Loucy (cell line): ENCODE measurements at regions not wholly inside any gene's neighbourhood (a gene's known extent, or its start where the extent isn't known, plus 50 kb on each side); places are given as distances from the start of the nearest gene placed in this dataset.

ENCODE experiments used
- H2AFZ ChIP-seq: fragments of 200-600 bp; sonication (generic); 2 replicates; pipeline ENCODE4 v1.6.0; 2016; ENCODE audit warnings: antibody characterized with exemption, mild to moderate bottlenecking, low read length, moderate library complexity
- H3F3A ChIP-seq: fragments of 200-600 bp; 2 replicates; pipeline ENCODE4 v1.6.0; 2016; ENCODE audit warnings: antibody characterized with exemption, low read depth, mild to moderate bottlenecking
- H3K27me3 ChIP-seq: fragments of 200-600 bp; sonication (generic); 2 replicates; pipeline ENCODE4 v1.6.1; 2014; ENCODE audit warnings: low read length, mild to moderate bottlenecking; ENCODE audit not compliant: insufficient read depth, poor library complexity, severe bottlenecking
- H3K36me3 ChIP-seq: fragments of 200-600 bp; sonication (generic); 2 replicates; pipeline ENCODE4 v1.6.1; 2016; ENCODE audit warnings: low read length; ENCODE audit not compliant: insufficient read depth
- H3K4me1 ChIP-seq: fragments of 200-600 bp; sonication (generic); 2 replicates; pipeline ENCODE4 v1.5.1; 2014; ENCODE audit warnings: low read length, mild to moderate bottlenecking; ENCODE audit not compliant: insufficient read depth, poor library complexity, severe bottlenecking
- H3K4me2 ChIP-seq: fragments of 200-600 bp; sonication (generic); 2 replicates; pipeline ENCODE4 v1.6.0; 2014; ENCODE audit warnings: antibody characterized with exemption, low read length, low read depth, mild to moderate bottlenecking; ENCODE audit not compliant: poor library complexity, severe bottlenecking
- H3K4me3 ChIP-seq: fragments of 200-600 bp; sonication (generic); 2 replicates; pipeline ENCODE4 v1.5.1; 2014; ENCODE audit warnings: low read length, mild to moderate bottlenecking, mixed read lengths; ENCODE audit not compliant: poor library complexity, severe bottlenecking
- H3K79me2 ChIP-seq: fragments of 200-600 bp; sonication (generic); 2 replicates; pipeline ENCODE4 v1.6.1; 2014; ENCODE audit warnings: low read length; ENCODE audit not compliant: insufficient read depth
- H3K9ac ChIP-seq: fragments of 200-600 bp; sonication (generic); 2 replicates; pipeline ENCODE4 v1.6.0; 2014; ENCODE audit warnings: mild to moderate bottlenecking, low read depth, low read length, moderate library complexity; ENCODE audit not compliant: poor library complexity, severe bottlenecking
- H3K9me2 ChIP-seq: fragments of 200-600 bp; sonication (generic); replicated peaks from 2 replicates; pipeline ENCODE4 v1.6.1; 2016; ENCODE audit warnings: low read depth, low read length, mixed read lengths
- H3K9me3 ChIP-seq: fragments of 200-600 bp; sonication (generic); 2 replicates; pipeline ENCODE4 v1.6.1; 2014; ENCODE audit warnings: mild to moderate bottlenecking, antibody characterized with exemption, low read length, low read depth; ENCODE audit not compliant: insufficient read depth
- H4K20me1 ChIP-seq: fragments of 200-600 bp; sonication (generic); 2 replicates; pipeline ENCODE4 v1.6.0; 2014; ENCODE audit warnings: antibody characterized with exemption, low read length, mild to moderate bottlenecking; ENCODE audit not compliant: insufficient read depth, poor library complexity, severe bottlenecking
- EZH2phosphoT487 ChIP-seq: fragments of 200-600 bp; IDR thresholded peaks from 2 replicates; pipeline ENCODE4 v1.6.1; 2018; ENCODE audit warnings: antibody characterized with exemption, mild to moderate bottlenecking, moderate library complexity, borderline replicate concordance
- TF ChIP-seq, protein P1 (sequence below): fragments of 200-600 bp; sonication (generic); conservative IDR thresholded peaks from 2 replicates; pipeline ENCODE4 v1.5.1; 2014; ENCODE audit warnings: mild to moderate bottlenecking, antibody characterized with exemption, low read length

DNA sequence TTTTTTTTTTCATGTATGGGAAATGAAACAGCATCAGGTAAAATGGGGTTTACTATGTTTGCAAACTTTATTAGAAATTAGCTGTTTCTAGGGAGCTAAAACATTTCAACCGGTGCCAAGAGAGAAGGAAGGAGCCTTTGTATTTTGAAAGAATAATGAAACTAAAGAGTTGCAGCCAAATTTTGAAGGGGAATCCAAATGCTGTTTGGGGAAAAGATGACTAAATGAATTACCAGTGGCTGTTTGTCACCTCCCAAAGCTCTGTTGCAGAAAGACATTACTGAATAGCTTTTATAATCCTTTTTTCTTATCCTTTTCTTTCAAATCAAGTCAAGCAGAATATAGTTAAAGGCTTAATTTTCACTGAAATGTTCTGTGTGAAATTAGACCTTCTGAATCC, 591.3 kb upstream of the ADGRL2 start:
- TF ChIP-seq, protein P1, sequence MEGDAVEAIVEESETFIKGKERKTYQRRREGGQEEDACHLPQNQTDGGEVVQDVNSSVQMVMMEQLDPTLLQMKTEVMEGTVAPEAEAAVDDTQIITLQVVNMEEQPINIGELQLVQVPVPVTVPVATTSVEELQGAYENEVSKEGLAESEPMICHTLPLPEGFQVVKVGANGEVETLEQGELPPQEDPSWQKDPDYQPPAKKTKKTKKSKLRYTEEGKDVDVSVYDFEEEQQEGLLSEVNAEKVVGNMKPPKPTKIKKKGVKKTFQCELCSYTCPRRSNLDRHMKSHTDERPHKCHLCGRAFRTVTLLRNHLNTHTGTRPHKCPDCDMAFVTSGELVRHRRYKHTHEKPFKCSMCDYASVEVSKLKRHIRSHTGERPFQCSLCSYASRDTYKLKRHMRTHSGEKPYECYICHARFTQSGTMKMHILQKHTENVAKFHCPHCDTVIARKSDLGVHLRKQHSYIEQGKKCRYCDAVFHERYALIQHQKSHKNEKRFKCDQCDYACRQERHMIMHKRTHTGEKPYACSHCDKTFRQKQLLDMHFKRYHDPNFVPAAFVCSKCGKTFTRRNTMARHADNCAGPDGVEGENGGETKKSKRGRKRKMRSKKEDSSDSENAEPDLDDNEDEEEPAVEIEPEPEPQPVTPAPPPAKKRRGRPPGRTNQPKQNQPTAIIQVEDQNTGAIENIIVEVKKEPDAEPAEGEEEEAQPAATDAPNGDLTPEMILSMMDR, result no peak
- TF ChIP-seq EZH2phosphoT487, result no peak

DNA sequence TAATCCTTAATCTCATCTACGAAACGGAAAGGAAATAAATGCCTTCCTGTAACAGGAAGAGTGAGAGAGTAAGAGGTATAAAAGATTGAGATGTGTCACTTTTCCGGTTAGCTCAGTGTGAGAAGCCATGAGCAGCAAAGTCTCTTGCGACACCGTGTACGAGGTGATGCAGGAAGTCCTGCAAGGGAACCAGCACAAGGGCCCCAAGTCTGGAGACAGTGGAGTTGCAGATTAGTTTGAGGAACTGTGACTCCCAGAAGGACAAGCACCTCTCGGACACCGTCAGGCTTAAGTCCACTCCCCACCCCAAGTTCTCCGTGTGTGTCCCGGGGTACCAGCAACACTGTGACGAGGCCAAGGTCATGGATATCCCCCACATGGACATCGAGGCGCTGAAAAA, 592.3 kb upstream of the ADGRL2 start:
- H3K4me3 ChIP-seq, result no peak overlapping the region
- no peaks in the 10 kb centered on the region for H3K79me2 ChIP-seq
- no peak overlapping the region for H3K9ac ChIP-seq
- no peaks in the 10 kb centered on the region for H3K4me1 ChIP-seq
- no peaks in the 10 kb centered on the region for H3K27me3 ChIP-seq
- H4K20me1 ChIP-seq, result no peaks in the 10 kb centered on the region
- H3K4me2 ChIP-seq, result no peak overlapping the region
- no peaks in the 10 kb centered on the region for H3K36me3 ChIP-seq
- no peaks in the 10 kb centered on the region for H3K9me2 ChIP-seq
- TF ChIP-seq, protein P1, result no peak
- no peak for TF ChIP-seq EZH2phosphoT487
- H3F3A ChIP-seq, result no peaks in the 10 kb centered on the region
- H3K9me3 ChIP-seq, result no peaks in the 10 kb centered on the region
- H2AFZ ChIP-seq, result no peak overlapping the region

More for the DNA sequence above, 591.3 kb upstream of the ADGRL2 start:
- Histone ChIP-seq H3K27me3 (no peaks in the 10 kb centered on the region), H3K9ac (no peak overlapping the region), H3K79me2 (no peaks in the 10 kb centered on the region), H3K4me3 (no peak overlapping the region), H2AFZ (no peak overlapping the region), H3K9me2 (no peaks in the 10 kb centered on the region), H3K4me2 (no peak overlapping the region), H4K20me1 (no peaks in the 10 kb centered on the region), H3K9me3 (no peaks in the 10 kb centered on the region), H3K36me3 (no peaks in the 10 kb centered on the region), H3F3A (no peaks in the 10 kb centered on the region), H3K4me1 (no peaks in the 10 kb centered on the region)

DNA sequence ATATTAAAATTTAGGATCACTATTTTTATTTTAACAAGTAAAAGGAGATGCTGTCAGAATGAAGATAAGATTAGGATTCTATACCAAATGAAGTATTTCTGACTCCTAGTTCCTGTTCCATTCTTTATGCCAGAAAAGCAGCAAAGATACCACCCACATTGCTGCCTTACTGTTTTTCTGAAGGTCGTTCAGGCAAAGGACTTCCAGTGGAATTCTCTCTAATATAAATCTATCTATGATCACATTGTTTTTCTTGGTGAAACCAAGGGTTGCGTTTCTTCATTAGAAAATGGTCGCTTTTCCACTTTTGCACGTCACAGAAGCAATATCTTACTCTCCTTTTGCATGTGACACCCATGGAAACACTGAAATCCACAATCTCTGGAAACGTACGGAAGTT, 594.8 kb upstream of the ADGRL2 start:
- no peaks in the 10 kb centered on the region for H4K20me1 ChIP-seq
- H3K4me2 ChIP-seq, result no peak overlapping the region
- TF ChIP-seq, protein P1, result no peak
- TF ChIP-seq EZH2phosphoT487, result no peak
- H3K9ac ChIP-seq, result no peak overlapping the region
- no peaks in the 10 kb centered on the region for H3K36me3 ChIP-seq
- H3K9me2 ChIP-seq, result no peaks in the 10 kb centered on the region
- no peak overlapping the region for H2AFZ ChIP-seq
- no peak overlapping the region for H3K4me3 ChIP-seq
- H3K9me3 ChIP-seq, result no peaks in the 10 kb centered on the region
- no peaks in the 10 kb centered on the region for H3K79me2 ChIP-seq
- H3K27me3 ChIP-seq, result no peaks in the 10 kb centered on the region
- no peaks in the 10 kb centered on the region for H3F3A ChIP-seq
- no peaks in the 10 kb centered on the region for H3K4me1 ChIP-seq
